ENCODE measurements at regions not wholly inside any gene's neighbourhood (a gene's known extent, or its start where the extent isn't known, plus 50 kb on each side); places are given as distances from the start of the nearest gene placed in this dataset.
"Not testable (repeated sequence)": the region's sequence is repeated elsewhere in the genome, so short reads cannot be mapped to it uniquely, and the experiment has no call there.

- no peak for DNase-seq (ENCODE audit: low read depth)
Observed at GRCh38 chr4:155039162-155039561, 169.3 kb upstream of the NPY2R start.

GRCh38 chr4:155040031-155040430 lies 168.4 kb upstream of the NPY2R start:
- DNase-seq (ENCODE audit: low read depth), result no peak
- TF ChIP-seq CTCF (IDR thresholded peaks at IDR 0.05; ENCODE audit: insufficient read depth, low read depth, low read length, missing control alignments), result no peak
- H3K4me3 ChIP-seq (ENCODE audit: low read depth, low read length), result no peak overlapping the region

More at GRCh38 chr4:155039162-155039561, 169.3 kb upstream of the NPY2R start:
- no peak overlapping the region for H3K4me3 ChIP-seq (ENCODE audit: low read depth, low read length)
- TF ChIP-seq CTCF (IDR thresholded peaks at IDR 0.05; ENCODE audit: insufficient read depth, low read depth, low read length, missing control alignments), result no peak

- TF ChIP-seq CTCF (IDR thresholded peaks at IDR 0.05; ENCODE audit: insufficient read depth, low read depth, low read length, missing control alignments), result no peak
- H3K4me3 ChIP-seq (ENCODE audit: low read depth, low read length), result no peak overlapping the region
Observed at GRCh38 chr4:155042014-155042413, 166.4 kb upstream of the NPY2R start.

GRCh38 chr4:155044251-155044650 lies 164.2 kb upstream of the NPY2R start:
- not testable (repeated sequence) for H3K4me3 ChIP-seq (ENCODE audit: low read depth, low read length); DNase-seq (ENCODE audit: low read depth)

More at GRCh38 chr4:155042014-155042413, 166.4 kb upstream of the NPY2R start:
- no peak for DNase-seq (ENCODE audit: low read depth)

GRCh38 chr4:155047755-155048154 lies 160.7 kb upstream of the NPY2R start:
- no peak for DNase-seq (ENCODE audit: low read depth)
- no peak overlapping the region for H3K4me3 ChIP-seq (ENCODE audit: low read depth, low read length)
- TF ChIP-seq CTCF (IDR thresholded peaks at IDR 0.05; ENCODE audit: insufficient read depth, low read depth, low read length, missing control alignments), result no peak

GRCh38 chr4:155054042-155054441 lies 154.4 kb upstream of the NPY2R start:
- H3K4me3 ChIP-seq (ENCODE audit: low read depth, low read length); DNase-seq (ENCODE audit: low read depth): not testable (repeated sequence)

GRCh38 chr4:155060419-155060818 lies 148.0 kb upstream of the NPY2R start:
- no peak overlapping the region for H3K4me3 ChIP-seq (ENCODE audit: low read depth, low read length)
- no peak for DNase-seq (ENCODE audit: low read depth)
- TF ChIP-seq CTCF (IDR thresholded peaks at IDR 0.05; ENCODE audit: insufficient read depth, low read depth, low read length, missing control alignments), result no peak

- DNase-seq (ENCODE audit: low read depth), result no peak
- TF ChIP-seq CTCF (IDR thresholded peaks at IDR 0.05; ENCODE audit: insufficient read depth, low read depth, low read length, missing control alignments), result no peak
- H3K4me3 ChIP-seq (ENCODE audit: low read depth, low read length), result no peak overlapping the region
Observed at GRCh38 chr4:155060873-155061272, 147.6 kb upstream of the NPY2R start.
